ENCODE measurements at regions not wholly inside any gene's neighbourhood (a gene's known extent, or its start where the extent isn't known, plus 50 kb on each side); places are given as distances from the start of the nearest gene placed in this dataset.

DNA sequence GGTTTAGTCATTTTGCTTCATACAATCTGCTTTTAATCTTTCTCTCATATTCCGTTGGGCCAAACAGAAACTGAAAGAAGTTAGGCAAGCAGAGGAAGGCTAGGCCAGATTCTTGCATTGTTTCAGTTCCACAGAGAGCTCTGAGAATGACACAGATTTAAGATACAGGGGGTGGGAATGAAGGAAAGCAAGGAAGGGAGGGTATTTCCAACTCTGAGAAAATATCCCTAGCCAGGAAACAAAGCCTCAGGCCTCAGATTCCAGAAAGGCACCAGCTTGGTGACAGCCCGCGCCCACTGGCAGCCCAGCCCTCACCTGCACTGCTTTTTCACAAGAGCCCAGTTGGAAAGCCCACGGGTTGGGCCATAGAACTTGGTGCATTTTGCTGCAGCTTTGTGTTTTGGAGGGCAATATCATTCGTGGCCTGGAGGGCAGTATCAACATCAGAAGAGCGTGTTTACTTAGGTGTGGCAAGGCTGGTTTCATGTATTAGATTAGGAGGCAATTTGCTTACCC lies 63.5 kb downstream of the ENC1 start:
- POLR2A ChIA-PET: no interaction called here
- no peak overlapping the region for H3K27ac ChIP-seq (ENCODE audit: low read depth, low read length)
- CTCF ChIA-PET: no interaction called here

DNA sequence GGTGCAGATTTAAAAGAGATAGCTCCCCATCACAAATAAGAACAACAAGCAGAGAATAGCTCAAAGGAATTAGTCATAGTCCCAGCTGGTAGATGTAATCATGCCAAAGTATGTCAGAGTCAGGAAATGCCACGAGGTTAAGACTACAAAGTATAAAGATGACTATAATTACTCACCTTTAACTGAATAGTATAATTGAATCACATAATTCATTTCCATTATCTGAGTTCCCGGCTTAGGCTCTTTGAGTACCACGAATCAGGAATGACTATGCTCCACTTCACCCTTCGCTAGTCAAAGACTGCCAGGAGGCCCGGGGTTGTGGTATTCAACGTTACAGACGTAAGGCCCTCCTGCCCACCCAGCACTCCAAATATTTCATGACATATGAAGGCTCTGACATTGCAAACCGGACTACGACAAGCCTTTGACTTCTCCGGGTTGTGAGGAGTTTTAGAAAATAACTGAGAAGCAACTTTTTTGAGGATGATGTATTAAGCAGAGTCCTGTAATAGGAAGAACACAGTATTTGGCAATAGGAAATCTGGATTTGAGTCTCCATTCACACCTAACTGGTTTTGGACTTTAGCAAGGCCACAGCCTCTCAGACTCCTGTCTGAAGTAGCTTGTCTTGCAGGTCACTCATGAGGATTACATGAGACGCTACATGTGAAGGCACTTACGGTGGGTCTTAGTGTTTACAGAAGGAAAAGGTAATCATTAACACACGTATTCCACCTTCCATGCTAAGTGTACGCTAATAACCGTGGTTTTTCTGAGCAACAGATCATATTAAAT lies 64.6 kb downstream of the ENC1 start:
- Histone ChIP-seq H3K9me3 (ENCODE audit: control insufficient read depth, insufficient read depth, low read length) (no peaks in the 10 kb centered on the region), H3K27ac (ENCODE audit: low read depth, low read length) (no peak overlapping the region), H3K27me3 (ENCODE audit: control insufficient read depth, insufficient read depth, low read length) (no peaks in the 10 kb centered on the region), H3K4me3 (ENCODE audit: low read depth, low read length) (no peak overlapping the region)
- TF ChIP-seq CTCF (IDR thresholded peaks at IDR 0.05; ENCODE audit: low read depth, low read length): no peak
- no peak for DNase-seq (ENCODE audit: low read depth, low spot score)
- POLR2A ChIA-PET: interaction anchor here (0.6 to 0.7 kb wide), 3 partner anchors 20 to 52 kb away, joined by 3 to 5 read pairs (median 3); no protein-coding TSS in a partner anchor
- CTCF ChIA-PET: interaction anchor here (0.6 to 0.7 kb wide), 2 partner anchors 11 to 54 kb away, joined by 3 to 13 read pairs; no protein-coding TSS in a partner anchor

More for the DNA sequence above, 63.5 kb downstream of the ENC1 start:
- DNase-seq (ENCODE audit: low read depth, low spot score): no peak
- Histone ChIP-seq H3K9me3 (ENCODE audit: control insufficient read depth, insufficient read depth, low read length) (no peaks in the 10 kb centered on the region), H3K4me3 (ENCODE audit: low read depth, low read length) (no peak overlapping the region), H3K27me3 (ENCODE audit: control insufficient read depth, insufficient read depth, low read length) (no peaks in the 10 kb centered on the region)
- TF ChIP-seq CTCF (IDR thresholded peaks at IDR 0.05; ENCODE audit: low read depth, low read length): no peak

DNA sequence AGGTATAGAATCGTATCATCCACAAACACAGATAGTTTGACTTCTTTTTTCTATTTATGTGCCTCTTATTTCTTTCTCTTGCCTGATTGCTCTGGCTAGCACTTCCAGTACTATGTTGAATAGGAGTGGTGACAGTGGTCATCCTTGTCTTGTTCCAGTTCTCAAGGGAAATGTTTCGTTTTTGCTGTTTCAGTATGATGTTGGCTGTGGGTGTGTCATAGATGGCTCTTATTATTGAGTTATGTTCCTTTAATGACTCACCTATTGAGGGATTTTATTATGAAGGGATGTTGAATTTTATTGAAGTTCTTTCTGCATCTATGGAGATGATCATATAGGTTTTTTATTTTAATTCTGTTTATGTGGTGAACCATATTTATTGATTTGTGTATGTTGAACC lies 70.3 kb downstream of the ENC1 start:
- H3K27ac ChIP-seq (ENCODE audit: low read depth, low read length): no peak overlapping the region
- DNase-seq (ENCODE audit: low read depth, low spot score): no peak
- no peak for TF ChIP-seq CTCF (IDR thresholded peaks at IDR 0.05; ENCODE audit: low read depth, low read length)
- no peaks in the 10 kb centered on the region for H3K9me3 ChIP-seq (ENCODE audit: control insufficient read depth, insufficient read depth, low read length)
- no peaks in the 10 kb centered on the region for H3K27me3 ChIP-seq (ENCODE audit: control insufficient read depth, insufficient read depth, low read length)
- ChIA-PET POLR2A (no interaction called here), CTCF (no interaction called here)
- no peak overlapping the region for H3K4me3 ChIP-seq (ENCODE audit: low read depth, low read length)

DNA sequence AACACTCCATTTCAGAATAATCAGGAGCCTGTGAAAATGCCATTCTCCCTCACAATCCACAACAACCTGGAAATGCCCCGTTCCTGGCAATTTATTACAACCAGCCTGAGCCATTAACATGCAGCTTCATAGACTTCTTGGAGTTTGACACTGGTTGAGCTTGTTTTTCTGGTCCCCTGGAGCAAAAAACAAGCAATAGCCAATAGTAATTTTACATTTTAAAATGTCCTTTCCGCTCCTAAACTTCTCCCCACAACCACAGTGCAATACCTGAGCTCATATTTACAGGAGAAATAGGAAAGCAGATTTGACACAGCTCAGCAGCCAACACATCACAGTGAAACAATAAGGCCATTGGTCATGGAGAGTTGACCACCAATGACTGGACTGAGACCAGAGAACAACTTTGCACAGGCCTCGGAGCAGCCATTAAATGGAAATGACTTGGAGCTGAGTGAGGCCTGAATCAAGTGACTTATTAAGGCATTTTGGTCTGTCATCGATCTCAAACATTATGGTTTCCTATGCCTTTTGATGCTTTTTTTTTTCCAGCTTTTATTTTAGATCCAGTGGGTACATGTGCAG lies 73.0 kb downstream of the ENC1 start:
- no peak overlapping the region for H3K27ac ChIP-seq (ENCODE audit: low read depth, low read length)
- no peaks in the 10 kb centered on the region for H3K9me3 ChIP-seq (ENCODE audit: control insufficient read depth, insufficient read depth, low read length)
- ChIA-PET POLR2A (no interaction called here), CTCF (no interaction called here)
- H3K27me3 ChIP-seq (ENCODE audit: control insufficient read depth, insufficient read depth, low read length): no peaks in the 10 kb centered on the region
- no peak for DNase-seq (ENCODE audit: low read depth, low spot score)
- H3K4me3 ChIP-seq (ENCODE audit: low read depth, low read length): no peak overlapping the region
- TF ChIP-seq CTCF (IDR thresholded peaks at IDR 0.05; ENCODE audit: low read depth, low read length): no peak

DNA sequence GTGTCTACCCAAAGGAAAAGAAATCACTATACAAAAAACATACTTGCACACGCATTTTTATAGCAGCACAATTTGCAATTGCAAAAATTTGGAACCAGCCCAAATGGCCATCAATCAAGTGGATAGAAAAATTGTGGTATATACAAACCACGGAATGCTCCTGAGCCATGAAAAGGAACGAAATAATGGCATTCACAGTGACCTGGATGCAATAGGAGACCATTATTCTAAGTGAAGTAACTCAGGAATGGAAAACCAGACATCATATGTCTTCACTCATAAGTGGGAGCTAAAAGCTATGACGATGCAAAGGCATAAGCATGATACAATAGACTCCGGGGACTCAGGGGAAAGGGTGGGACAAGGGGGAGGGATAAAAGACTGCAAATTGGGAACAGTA lies 78.4 kb downstream of the ENC1 start:
- Histone ChIP-seq H3K27me3 (ENCODE audit: control insufficient read depth, insufficient read depth, low read length) (no peaks in the 10 kb centered on the region), H3K27ac (ENCODE audit: low read depth, low read length) (no peak overlapping the region), H3K9me3 (ENCODE audit: control insufficient read depth, insufficient read depth, low read length) (no peaks in the 10 kb centered on the region), H3K4me3 (ENCODE audit: low read depth, low read length) (no peak overlapping the region)
- DNase-seq (ENCODE audit: low read depth, low spot score): no peak
- TF ChIP-seq CTCF (IDR thresholded peaks at IDR 0.05; ENCODE audit: low read depth, low read length): no peak
- POLR2A ChIA-PET: no interaction called here
- CTCF ChIA-PET: no interaction called here
